ENCODE measurements at regions not wholly inside any gene's neighbourhood (a gene's known extent, or its start where the extent isn't known, plus 50 kb on each side); places are given as distances from the start of the nearest gene placed in this dataset.

- Histone ChIP-seq H3K4me3 (ENCODE audit: low read depth in 1 of 2, low read length in 2 of 2) (no peak overlapping the region), H4K20me1 (ENCODE audit: insufficient read depth, low read length) (no peaks in the 10 kb centered on the region), H3K36me3 (ENCODE audit: insufficient read depth, low read length) (no peaks in the 10 kb centered on the region), H3K4me2 (ENCODE audit: insufficient read depth, low read length) (no peak overlapping the region), H3K4me1 (ENCODE audit: insufficient read depth, low read length) (no peaks in the 10 kb centered on the region), H3K9me3 (ENCODE audit: insufficient read depth, low read length, severe bottlenecking) (no peaks in the 10 kb centered on the region), H3K9ac (ENCODE audit: low read depth, low read length) (no peak overlapping the region), H3K79me2 (ENCODE audit: insufficient read depth, low read length) (no peaks in the 10 kb centered on the region), H2AFZ (ENCODE audit: low read depth, low read length) (no peak overlapping the region), H3K27ac (ENCODE audit: low read length) (no peak overlapping the region), H3K27me3 (ENCODE audit: insufficient read depth, low read length, poor library complexity) (no peaks in the 10 kb centered on the region)
- ATAC-seq (ENCODE audit: insufficient read depth, low read depth): no peak
- DNase-seq: no peak
- no peak for TF ChIP-seq CTCF (IDR thresholded peaks at IDR 0.05; ENCODE audit: borderline replicate concordance, extremely low read depth, low read length, poor library complexity, severe bottlenecking)
- no peak for TF ChIP-seq EZH2 (IDR thresholded peaks at IDR 0.05; ENCODE audit: borderline replicate concordance, low read depth, low read length, severe bottlenecking)
These were observed 270.9 kb downstream of the MZT1 start for GRCh38 chr13:72456486-72456885.

- ATAC-seq (ENCODE audit: insufficient read depth, low read depth) (no peak), DNase-seq (no peak)
- Histone ChIP-seq H3K79me2 (ENCODE audit: insufficient read depth, low read length) (no peaks in the 10 kb centered on the region), H3K4me3 (ENCODE audit: low read depth in 1 of 2, low read length in 2 of 2) (no peak overlapping the region), H4K20me1 (ENCODE audit: insufficient read depth, low read length) (no peaks in the 10 kb centered on the region), H3K9ac (ENCODE audit: low read depth, low read length) (no peak overlapping the region), H3K9me3 (ENCODE audit: insufficient read depth, low read length, severe bottlenecking) (peaks cover 4% of the 10 kb centered on the region), H3K36me3 (ENCODE audit: insufficient read depth, low read length) (no peaks in the 10 kb centered on the region), H3K4me2 (ENCODE audit: insufficient read depth, low read length) (no peak overlapping the region), H2AFZ (ENCODE audit: low read depth, low read length) (no peak overlapping the region), H3K27me3 (ENCODE audit: insufficient read depth, low read length, poor library complexity) (no peaks in the 10 kb centered on the region), H3K4me1 (ENCODE audit: insufficient read depth, low read length) (no peaks in the 10 kb centered on the region), H3K27ac (ENCODE audit: low read length) (no peak overlapping the region)
- TF ChIP-seq CTCF (IDR thresholded peaks at IDR 0.05; ENCODE audit: borderline replicate concordance, extremely low read depth, low read length, poor library complexity, severe bottlenecking) (no peak), EZH2 (IDR thresholded peaks at IDR 0.05; ENCODE audit: borderline replicate concordance, low read depth, low read length, severe bottlenecking) (no peak)
These were observed 274.3 kb downstream of the MZT1 start for GRCh38 chr13:72453161-72453560.

GRCh38 chr13:72448082-72448481, 279.3 kb downstream of the MZT1 start:
- peaks cover 8% of the 10 kb centered on the region for H3K9me3 ChIP-seq (ENCODE audit: insufficient read depth, low read length, severe bottlenecking)
- no peaks in the 10 kb centered on the region for H3K79me2 ChIP-seq (ENCODE audit: insufficient read depth, low read length)
- H4K20me1 ChIP-seq (ENCODE audit: insufficient read depth, low read length): no peaks in the 10 kb centered on the region
- no peak overlapping the region for H3K4me3 ChIP-seq (ENCODE audit: low read depth in 1 of 2, low read length in 2 of 2)
- no peak overlapping the region for H3K9ac ChIP-seq (ENCODE audit: low read depth, low read length)
- H3K4me1 ChIP-seq (ENCODE audit: insufficient read depth, low read length): no peaks in the 10 kb centered on the region
- no peak for DNase-seq
- ATAC-seq (ENCODE audit: insufficient read depth, low read depth): no peak
- H3K27me3 ChIP-seq (ENCODE audit: insufficient read depth, low read length, poor library complexity): no peaks in the 10 kb centered on the region
- no peak overlapping the region for H3K27ac ChIP-seq (ENCODE audit: low read length)
- H3K36me3 ChIP-seq (ENCODE audit: insufficient read depth, low read length): no peaks in the 10 kb centered on the region
- H2AFZ ChIP-seq (ENCODE audit: low read depth, low read length): no peak overlapping the region
- H3K4me2 ChIP-seq (ENCODE audit: insufficient read depth, low read length): no peak overlapping the region
- TF ChIP-seq EZH2 (IDR thresholded peaks at IDR 0.05; ENCODE audit: borderline replicate concordance, low read depth, low read length, severe bottlenecking) (no peak), CTCF (IDR thresholded peaks at IDR 0.05; ENCODE audit: borderline replicate concordance, extremely low read depth, low read length, poor library complexity, severe bottlenecking) (no peak)

- Histone ChIP-seq H3K4me1 (ENCODE audit: insufficient read depth, low read length) (no peaks in the 10 kb centered on the region), H3K36me3 (ENCODE audit: insufficient read depth, low read length) (no peaks in the 10 kb centered on the region), H3K9ac (ENCODE audit: low read depth, low read length) (no peak overlapping the region), H4K20me1 (ENCODE audit: insufficient read depth, low read length) (no peaks in the 10 kb centered on the region), H2AFZ (ENCODE audit: low read depth, low read length) (no peak overlapping the region), H3K79me2 (ENCODE audit: insufficient read depth, low read length) (no peaks in the 10 kb centered on the region), H3K4me2 (ENCODE audit: insufficient read depth, low read length) (no peak overlapping the region), H3K27me3 (ENCODE audit: insufficient read depth, low read length, poor library complexity) (no peaks in the 10 kb centered on the region), H3K4me3 (ENCODE audit: low read depth in 1 of 2, low read length in 2 of 2) (no peak overlapping the region), H3K27ac (ENCODE audit: low read length) (no peak overlapping the region), H3K9me3 (ENCODE audit: insufficient read depth, low read length, severe bottlenecking) (peaks cover 8% of the 10 kb centered on the region)
- ATAC-seq (ENCODE audit: insufficient read depth, low read depth) (no peak), DNase-seq (no peak)
- no peak for TF ChIP-seq CTCF (IDR thresholded peaks at IDR 0.05; ENCODE audit: borderline replicate concordance, extremely low read depth, low read length, poor library complexity, severe bottlenecking)
- TF ChIP-seq EZH2 (IDR thresholded peaks at IDR 0.05; ENCODE audit: borderline replicate concordance, low read depth, low read length, severe bottlenecking): no peak
These were observed 282.4 kb downstream of the MZT1 start for GRCh38 chr13:72444999-72445398.

Data from DND-41 (cell line).